DND-41 (cell line): ENCODE measurements at regions not wholly inside any gene's neighbourhood (a gene's known extent, or its start where the extent isn't known, plus 50 kb on each side); places are given as distances from the start of the nearest gene placed in this dataset.

Experiments used
- CTCF ChIP-seq: IDR thresholded peaks from 2 replicates; pipeline ENCODE4 v1.5.1; 2012; ENCODE audit warnings: borderline replicate concordance, low read length, moderate library complexity, mild to moderate bottlenecking; ENCODE audit not compliant: poor library complexity, severe bottlenecking; ENCODE audit errors: extremely low read depth
- EZH2 ChIP-seq: IDR thresholded peaks from 3 replicates; pipeline ENCODE4 v1.6.1; 2012; ENCODE audit warnings: borderline replicate concordance, low read depth, mild to moderate bottlenecking, moderate library complexity, low read length, inconsistent platforms; ENCODE audit not compliant: severe bottlenecking

- TF ChIP-seq CTCF (no peak), EZH2 (no peak)
Measured at GRCh38 chr13:68727165-68727564, 1380.5 kb upstream of the ATXN8OS start.
